HEK293T (cell line): ENCODE measurements at regions not wholly inside any gene's neighbourhood (a gene's known extent, or its start where the extent isn't known, plus 50 kb on each side); places are given as distances from the start of the nearest gene placed in this dataset.

Experiments used
- CTCF ChIA-PET: fragments of 350-600 bp; formaldehyde crosslinking; extraction: SDS; loops from one replicate; lab custom pipeline; 2021; ENCODE audit warnings: antibody characterized with exemption, inconsistent platforms; lab: Yijun Ruan, JAX
- POLR2A ChIA-PET: fragments of 350-600 bp; formaldehyde crosslinking; extraction: SDS; loops from one replicate; lab custom pipeline; 2020; ENCODE audit warnings: antibody characterized with exemption, inconsistent platforms; lab: Yijun Ruan, JAX
- DNase-seq: peaks from one replicate; pipeline ENCODE4 v3.0.0; 2012; ENCODE audit warnings: mixed read lengths; ENCODE audit errors: extremely low spot score
- ARNT ChIP-seq: fragments of 450-650 bp; IDR thresholded peaks from 2 replicates; pipeline ENCODE4 v1.6.1; 2017; ENCODE audit warnings: mild to moderate bottlenecking
- BHLHE40 ChIP-seq: fragments of 450-650 bp; IDR thresholded peaks from 2 replicates; pipeline ENCODE4 v1.6.1; 2016; ENCODE audit warnings: mild to moderate bottlenecking, moderate library complexity, borderline replicate concordance
- CTBP1 ChIP-seq: fragments of 450-650 bp; IDR thresholded peaks from 2 replicates; pipeline ENCODE4 v1.6.1; 2016; ENCODE audit warnings: borderline replicate concordance
- ELF4 ChIP-seq: fragments of 450-650 bp; IDR thresholded peaks from 2 replicates; pipeline ENCODE4 v1.6.1; 2017; ENCODE audit warnings: antibody characterized with exemption
- FOXA1 ChIP-seq: fragments of 450-650 bp; IDR thresholded peaks from 2 replicates; pipeline ENCODE4 v1.6.1; 2016; ENCODE audit warnings: mild to moderate bottlenecking
- FOXK2 ChIP-seq: fragments of 450-650 bp; IDR thresholded peaks from 2 replicates; pipeline ENCODE4 v1.6.1; 2016; ENCODE audit warnings: mild to moderate bottlenecking
- FOXM1 ChIP-seq: fragments of 450-650 bp; IDR thresholded peaks from 2 replicates; pipeline ENCODE4 v1.6.1; 2017; ENCODE audit warnings: mild to moderate bottlenecking, borderline replicate concordance
- HDGF ChIP-seq: fragments of 450-650 bp; IDR thresholded peaks from 2 replicates; pipeline ENCODE4 v1.6.1; 2017; ENCODE audit warnings: antibody characterized with exemption, borderline replicate concordance
- L3MBTL2 ChIP-seq: fragments of 450-650 bp; conservative IDR thresholded peaks from 2 replicates; pipeline ENCODE4 v1.6.1; 2016; ENCODE audit warnings: mild to moderate bottlenecking
- LEF1 ChIP-seq: fragments of 450-650 bp; IDR thresholded peaks from 2 replicates; pipeline ENCODE4 v1.6.1; 2017; ENCODE audit warnings: mild to moderate bottlenecking, borderline replicate concordance
- NFRKB ChIP-seq: fragments of 450-650 bp; IDR thresholded peaks from 2 replicates; pipeline ENCODE4 v1.6.1; 2016; ENCODE audit warnings: mild to moderate bottlenecking, moderate library complexity
- PKNOX1 ChIP-seq: fragments of 450-650 bp; IDR thresholded peaks from 2 replicates; pipeline ENCODE4 v1.6.1; 2016
- SP1 ChIP-seq: fragments of 450-650 bp; IDR thresholded peaks from 2 replicates; pipeline ENCODE4 v1.6.1; 2017
- SUZ12 ChIP-seq: fragments of 450-650 bp; IDR thresholded peaks from 2 replicates; pipeline ENCODE4 v1.6.1; 2016; ENCODE audit warnings: mild to moderate bottlenecking
- TARDBP ChIP-seq: fragments of 450-650 bp; IDR thresholded peaks from 2 replicates; pipeline ENCODE4 v1.6.1; 2016
- ZNF384 ChIP-seq: fragments of 450-650 bp; IDR thresholded peaks from 2 replicates; pipeline ENCODE4 v1.6.1; 2016

DNA sequence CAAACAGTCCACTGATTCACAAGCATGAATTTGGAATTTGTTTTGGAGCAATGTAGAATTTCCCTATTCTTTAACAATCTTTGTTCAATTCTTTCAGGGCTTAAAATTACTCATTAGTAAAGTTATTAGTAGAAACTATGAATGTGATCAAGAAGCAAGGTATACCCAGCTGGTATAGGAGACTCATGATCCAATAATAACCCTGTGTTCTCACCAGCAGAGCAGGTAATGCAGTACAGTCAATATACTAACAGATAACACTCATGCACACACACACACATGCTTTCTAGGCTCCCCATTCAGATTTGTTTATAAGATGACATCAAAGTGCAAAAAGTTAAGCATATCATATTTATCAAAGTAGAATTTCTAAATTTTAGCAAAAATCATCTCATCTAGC lies 445.2 kb downstream of the ELAVL2 start:
- POLR2A ChIA-PET: no interaction called here
- TF ChIP-seq NFRKB (no peak), SUZ12 (no peak), CTBP1 (no peak), HDGF (no peak), FOXK2 (no peak), ELF4 (no peak), FOXM1 (no peak), FOXA1 (no peak), TARDBP (no peak), ARNT (no peak), PKNOX1 (no peak), L3MBTL2 (no peak)
- DNase-seq: no peak
- CTCF ChIA-PET: no interaction called here

DNA sequence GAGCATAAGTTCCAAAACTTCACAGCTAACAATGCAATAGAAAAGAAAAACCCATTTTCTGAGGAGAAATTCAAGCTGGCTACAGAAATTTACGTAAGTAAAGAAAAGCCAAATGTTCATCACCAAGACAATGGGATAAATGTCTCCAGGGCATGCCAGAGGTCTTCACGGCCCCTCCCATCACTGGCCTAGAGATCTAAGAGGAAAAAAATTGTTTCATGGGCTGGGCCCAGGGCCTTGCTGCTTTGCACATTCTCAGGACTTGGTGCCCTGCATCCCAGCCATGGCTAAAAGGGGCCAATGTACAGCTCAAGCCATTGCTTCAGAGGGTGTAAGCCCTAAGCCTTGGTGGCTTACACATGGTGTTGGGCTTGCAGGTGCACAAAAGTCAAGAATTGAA lies 443.6 kb downstream of the ELAVL2 start:
- ChIA-PET CTCF (no interaction called here), POLR2A (no interaction called here)
- no peak for TF ChIP-seq ELF4
- no peak for TF ChIP-seq ZNF384
- TF ChIP-seq BHLHE40: no peak
- no peak for TF ChIP-seq TARDBP
- no peak for TF ChIP-seq ARNT
- no peak for TF ChIP-seq L3MBTL2
- no peak for TF ChIP-seq FOXK2
- no peak for TF ChIP-seq SUZ12
- no peak for TF ChIP-seq PKNOX1
- DNase-seq: no peak

- TF ChIP-seq TARDBP: no peak
- no peak for TF ChIP-seq FOXA1
- no peak for TF ChIP-seq CTBP1
- TF ChIP-seq SP1: no peak
- TF ChIP-seq SUZ12: no peak
- TF ChIP-seq FOXM1: no peak
- no peak for TF ChIP-seq PKNOX1
- DNase-seq: no peak
- CTCF ChIA-PET: no interaction called here
- POLR2A ChIA-PET: no interaction called here
Observed at GRCh38 chr9:23394189-23394588, 431.9 kb downstream of the ELAVL2 start.

GRCh38 chr9:23408874-23409273 lies 417.2 kb downstream of the ELAVL2 start:
- POLR2A ChIA-PET: no interaction called here
- TF ChIP-seq SP1 (no peak), HDGF (no peak), BHLHE40 (no peak), FOXM1 (no peak), FOXA1 (no peak), L3MBTL2 (no peak), ARNT (no peak), CTBP1 (no peak), LEF1 (no peak), NFRKB (no peak)
- CTCF ChIA-PET: no interaction called here
- no peak for DNase-seq

DNA sequence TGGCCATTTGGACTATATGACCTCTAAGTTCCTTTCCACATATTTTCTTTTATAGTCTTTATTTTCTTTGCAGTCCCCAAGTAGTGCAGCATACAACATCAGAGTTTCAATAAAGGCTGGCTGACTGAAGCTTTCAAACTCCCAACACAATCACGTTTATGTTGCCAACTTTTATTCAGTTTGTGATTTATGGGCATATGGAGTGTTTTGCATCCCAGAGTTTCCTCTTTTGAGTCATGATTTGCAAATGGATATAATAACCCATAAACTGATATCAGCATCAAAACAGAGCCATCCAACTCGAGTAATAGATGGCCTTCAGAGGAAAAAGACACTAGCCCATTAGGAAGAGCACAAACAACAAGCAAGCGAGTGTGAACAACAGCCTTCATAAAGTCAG lies 414.0 kb downstream of the ELAVL2 start:
- DNase-seq: no peak
- TF ChIP-seq TARDBP (no peak), SUZ12 (no peak), ARNT (no peak), HDGF (no peak), L3MBTL2 (no peak), ZNF384 (no peak), SP1 (no peak), CTBP1 (no peak)
- POLR2A ChIA-PET: no interaction called here
- CTCF ChIA-PET: no interaction called here

DNA sequence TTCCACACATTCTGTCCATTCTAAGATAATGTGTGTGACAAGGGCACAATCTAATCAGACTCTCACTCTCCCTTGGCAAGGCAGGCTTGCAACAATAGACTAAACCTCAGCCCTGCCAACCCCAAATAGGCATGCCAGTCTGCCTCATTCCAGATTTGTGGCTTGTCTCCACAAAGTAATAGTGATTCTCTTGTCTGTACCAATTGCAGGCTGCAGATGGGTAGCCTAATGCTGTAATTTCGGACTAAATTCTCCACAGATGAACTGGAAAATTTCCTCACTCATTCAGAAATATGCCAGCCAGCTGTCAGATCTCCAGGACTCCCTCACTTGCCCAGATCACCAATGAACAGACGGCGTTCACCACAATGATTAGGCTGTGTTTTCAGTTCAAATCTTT lies 413.6 kb downstream of the ELAVL2 start:
- no peak for DNase-seq
- POLR2A ChIA-PET: no interaction called here
- TF ChIP-seq SUZ12: no peak
- TF ChIP-seq L3MBTL2: no peak
- TF ChIP-seq NFRKB: no peak
- no peak for TF ChIP-seq PKNOX1
- TF ChIP-seq FOXM1: no peak
- no peak for TF ChIP-seq SP1
- no peak for TF ChIP-seq FOXA1
- no peak for TF ChIP-seq ARNT
- no peak for TF ChIP-seq LEF1
- TF ChIP-seq ELF4: no peak
- TF ChIP-seq TARDBP: no peak
- TF ChIP-seq HDGF: no peak
- TF ChIP-seq CTBP1: no peak
- no peak for TF ChIP-seq ZNF384
- TF ChIP-seq FOXK2: no peak
- TF ChIP-seq BHLHE40: no peak
- CTCF ChIA-PET: no interaction called here
